ENCODE measurements at regions not wholly inside any gene's neighbourhood (a gene's known extent, or its start where the extent isn't known, plus 50 kb on each side); places are given as distances from the start of the nearest gene placed in this dataset.

GRCh38 chr6:132070356-132070755, 119.2 kb upstream of the CCN2 start:
- H3K4me3 ChIP-seq (ENCODE audit: low read length), result no peak overlapping the region
- no peak overlapping the region for H3K9ac ChIP-seq (ENCODE audit: low read depth, low read length)
- no peaks in the 10 kb centered on the region for H3K4me1 ChIP-seq (ENCODE audit: insufficient read depth, low read length)
- 100% methylated on average over 1 of the region's 1 CpG for WGBS
- H3K9me3 ChIP-seq (ENCODE audit: insufficient read depth, low read depth, low read length), result no peaks in the 10 kb centered on the region
- H3K27ac ChIP-seq (ENCODE audit: low read depth, low read length), result no peak overlapping the region
- no peaks in the 10 kb centered on the region for H3K36me3 ChIP-seq (ENCODE audit: insufficient read depth, low read length)
- no peaks in the 10 kb centered on the region for H3K27me3 ChIP-seq (ENCODE audit: insufficient read depth, low read length)

- H3K27ac ChIP-seq (ENCODE audit: low read depth, low read length), result no peak overlapping the region
- no peak overlapping the region for H3K4me3 ChIP-seq (ENCODE audit: low read length)
- H3K9me3 ChIP-seq (ENCODE audit: insufficient read depth, low read depth, low read length), result no peaks in the 10 kb centered on the region
- H3K9ac ChIP-seq (ENCODE audit: low read depth, low read length), result no peak overlapping the region
- no peaks in the 10 kb centered on the region for H3K36me3 ChIP-seq (ENCODE audit: insufficient read depth, low read length)
- no peaks in the 10 kb centered on the region for H3K27me3 ChIP-seq (ENCODE audit: insufficient read depth, low read length)
- 90% methylated on average over 2 of the region's 3 CpGs for WGBS
- H3K4me1 ChIP-seq (ENCODE audit: insufficient read depth, low read length), result no peaks in the 10 kb centered on the region
Observed at GRCh38 chr6:132068766-132069165, 117.6 kb upstream of the CCN2 start.

- Histone ChIP-seq H3K4me3 (ENCODE audit: low read length) (no peak overlapping the region), H3K27ac (ENCODE audit: low read depth, low read length) (no peak overlapping the region), H3K9ac (ENCODE audit: low read depth, low read length) (no peak overlapping the region), H3K27me3 (ENCODE audit: insufficient read depth, low read length) (no peaks in the 10 kb centered on the region), H3K9me3 (ENCODE audit: insufficient read depth, low read depth, low read length) (no peaks in the 10 kb centered on the region), H3K36me3 (ENCODE audit: insufficient read depth, low read length) (no peaks in the 10 kb centered on the region), H3K4me1 (ENCODE audit: insufficient read depth, low read length) (peaks cover 7% of the 10 kb centered on the region; the same call in 1 of the 2 replicates)
- WGBS, result 93% methylated on average over 4 of the region's 4 CpGs
Observed at GRCh38 chr6:132067286-132067685, 116.1 kb upstream of the CCN2 start.

- no peak overlapping the region for H3K9ac ChIP-seq (ENCODE audit: low read depth, low read length)
- H3K9me3 ChIP-seq (ENCODE audit: insufficient read depth, low read depth, low read length), result no peaks in the 10 kb centered on the region
- 100% methylated on average over 1 of the region's 2 CpGs for WGBS
- peaks cover 7% of the 10 kb centered on the region; the same call in 1 of the 2 replicates for H3K4me1 ChIP-seq (ENCODE audit: insufficient read depth, low read length)
- no peaks in the 10 kb centered on the region for H3K36me3 ChIP-seq (ENCODE audit: insufficient read depth, low read length)
- H3K27me3 ChIP-seq (ENCODE audit: insufficient read depth, low read length), result no peaks in the 10 kb centered on the region
- H3K4me3 ChIP-seq (ENCODE audit: low read length), result no peak overlapping the region
- H3K27ac ChIP-seq (ENCODE audit: low read depth, low read length), result no peak overlapping the region
Observed at GRCh38 chr6:132065556-132065955, 114.4 kb upstream of the CCN2 start.

- H3K27ac ChIP-seq (ENCODE audit: low read depth, low read length), result no peak overlapping the region
- H3K36me3 ChIP-seq (ENCODE audit: insufficient read depth, low read length), result no peaks in the 10 kb centered on the region
- WGBS, result 87% methylated on average over 2 of the region's 2 CpGs
- peaks cover 7% of the 10 kb centered on the region; the same call in 1 of the 2 replicates for H3K4me1 ChIP-seq (ENCODE audit: insufficient read depth, low read length)
- no peak overlapping the region for H3K9ac ChIP-seq (ENCODE audit: low read depth, low read length)
- H3K4me3 ChIP-seq (ENCODE audit: low read length), result no peak overlapping the region
- H3K27me3 ChIP-seq (ENCODE audit: insufficient read depth, low read length), result no peaks in the 10 kb centered on the region
- no peaks in the 10 kb centered on the region for H3K9me3 ChIP-seq (ENCODE audit: insufficient read depth, low read depth, low read length)
Observed at GRCh38 chr6:132063738-132064137, 112.6 kb upstream of the CCN2 start.

- H3K36me3 ChIP-seq (ENCODE audit: insufficient read depth, low read length), result no peaks in the 10 kb centered on the region
- H3K4me1 ChIP-seq (ENCODE audit: insufficient read depth, low read length), result peaks cover 7% of the 10 kb centered on the region; the same call in 1 of the 2 replicates
- 89% methylated on average over 5 of the region's 5 CpGs for WGBS
- no peak overlapping the region for H3K27ac ChIP-seq (ENCODE audit: low read depth, low read length)
- no peaks in the 10 kb centered on the region for H3K9me3 ChIP-seq (ENCODE audit: insufficient read depth, low read depth, low read length)
- no peak overlapping the region for H3K4me3 ChIP-seq (ENCODE audit: low read length)
- H3K9ac ChIP-seq (ENCODE audit: low read depth, low read length), result no peak overlapping the region
- no peaks in the 10 kb centered on the region for H3K27me3 ChIP-seq (ENCODE audit: insufficient read depth, low read length)
Observed at GRCh38 chr6:132063204-132063603, 112.0 kb upstream of the CCN2 start.

- no peak overlapping the region for H3K27ac ChIP-seq (ENCODE audit: low read depth, low read length)
Observed at GRCh38 chr6:132062626-132063025, 111.5 kb upstream of the CCN2 start.

GRCh38 chr6:132061381-132061780, 110.2 kb upstream of the CCN2 start:
- Histone ChIP-seq H3K4me3 (ENCODE audit: low read length) (no peak overlapping the region), H3K36me3 (ENCODE audit: insufficient read depth, low read length) (no peaks in the 10 kb centered on the region), H3K4me1 (ENCODE audit: insufficient read depth, low read length) (peaks cover 7% of the 10 kb centered on the region; the same call in 1 of the 2 replicates), H3K27me3 (ENCODE audit: insufficient read depth, low read length) (no peaks in the 10 kb centered on the region), H3K9me3 (ENCODE audit: insufficient read depth, low read depth, low read length) (no peaks in the 10 kb centered on the region), H3K9ac (ENCODE audit: low read depth, low read length) (no peak overlapping the region), H3K27ac (ENCODE audit: low read depth, low read length) (no peak overlapping the region)
- 71% methylated on average over 1 of the region's 1 CpG for WGBS

More at GRCh38 chr6:132062626-132063025, 111.5 kb upstream of the CCN2 start:
- no peaks in the 10 kb centered on the region for H3K27me3 ChIP-seq (ENCODE audit: insufficient read depth, low read length)
- peaks cover 7% of the 10 kb centered on the region; the same call in 1 of the 2 replicates for H3K4me1 ChIP-seq (ENCODE audit: insufficient read depth, low read length)
- no peaks in the 10 kb centered on the region for H3K36me3 ChIP-seq (ENCODE audit: insufficient read depth, low read length)
- 79% methylated on average over 3 of the region's 3 CpGs for WGBS
- no peaks in the 10 kb centered on the region for H3K9me3 ChIP-seq (ENCODE audit: insufficient read depth, low read depth, low read length)
- H3K9ac ChIP-seq (ENCODE audit: low read depth, low read length), result no peak overlapping the region
- no peak overlapping the region for H3K4me3 ChIP-seq (ENCODE audit: low read length)

- WGBS, result 91% methylated on average over 4 of the region's 4 CpGs
- Histone ChIP-seq H3K9ac (ENCODE audit: low read depth, low read length) (no peak overlapping the region), H3K36me3 (ENCODE audit: insufficient read depth, low read length) (no peaks in the 10 kb centered on the region), H3K27me3 (ENCODE audit: insufficient read depth, low read length) (no peaks in the 10 kb centered on the region), H3K9me3 (ENCODE audit: insufficient read depth, low read depth, low read length) (no peaks in the 10 kb centered on the region), H3K27ac (ENCODE audit: low read depth, low read length) (no peak overlapping the region), H3K4me1 (ENCODE audit: insufficient read depth, low read length) (peaks cover 7% of the 10 kb centered on the region; the same call in 1 of the 2 replicates), H3K4me3 (ENCODE audit: low read length) (no peak overlapping the region)
Observed at GRCh38 chr6:132060591-132060990, 109.4 kb upstream of the CCN2 start.

GRCh38 chr6:132058975-132059374, 107.8 kb upstream of the CCN2 start:
- H3K27ac ChIP-seq (ENCODE audit: low read depth, low read length), result no peak overlapping the region
- no peak overlapping the region for H3K4me3 ChIP-seq (ENCODE audit: low read length)
- no peak overlapping the region for H3K9ac ChIP-seq (ENCODE audit: low read depth, low read length)
- H3K4me1 ChIP-seq (ENCODE audit: insufficient read depth, low read length), result peaks cover 7% of the 10 kb centered on the region; the same call in 1 of the 2 replicates
- no peaks in the 10 kb centered on the region for H3K27me3 ChIP-seq (ENCODE audit: insufficient read depth, low read length)
- WGBS, result 72% methylated on average over 2 of the region's 2 CpGs
- H3K36me3 ChIP-seq (ENCODE audit: insufficient read depth, low read length), result no peaks in the 10 kb centered on the region
- H3K9me3 ChIP-seq (ENCODE audit: insufficient read depth, low read depth, low read length), result no peaks in the 10 kb centered on the region

- WGBS, result 72% methylated on average over 3 of the region's 3 CpGs
Observed at GRCh38 chr6:132054525-132054924, 103.4 kb upstream of the CCN2 start.

GRCh38 chr6:132053511-132053910, 102.3 kb upstream of the CCN2 start:
- no peaks in the 10 kb centered on the region for H3K27me3 ChIP-seq (ENCODE audit: insufficient read depth, low read length)
- no peaks in the 10 kb centered on the region for H3K36me3 ChIP-seq (ENCODE audit: insufficient read depth, low read length)
- H3K4me1 ChIP-seq (ENCODE audit: insufficient read depth, low read length), result no peaks in the 10 kb centered on the region
- WGBS, result 90% methylated on average over 2 of the region's 2 CpGs
- H3K4me3 ChIP-seq (ENCODE audit: low read length), result no peak overlapping the region
- no peak overlapping the region for H3K27ac ChIP-seq (ENCODE audit: low read depth, low read length)
- no peaks in the 10 kb centered on the region for H3K9me3 ChIP-seq (ENCODE audit: insufficient read depth, low read depth, low read length)
- no peak overlapping the region for H3K9ac ChIP-seq (ENCODE audit: low read depth, low read length)

More at GRCh38 chr6:132054525-132054924, 103.4 kb upstream of the CCN2 start:
- no peak overlapping the region for H3K9ac ChIP-seq (ENCODE audit: low read depth, low read length)
- no peaks in the 10 kb centered on the region for H3K9me3 ChIP-seq (ENCODE audit: insufficient read depth, low read depth, low read length)
- no peaks in the 10 kb centered on the region for H3K36me3 ChIP-seq (ENCODE audit: insufficient read depth, low read length)
- H3K4me1 ChIP-seq (ENCODE audit: insufficient read depth, low read length), result no peaks in the 10 kb centered on the region
- H3K4me3 ChIP-seq (ENCODE audit: low read length), result no peak overlapping the region
- no peaks in the 10 kb centered on the region for H3K27me3 ChIP-seq (ENCODE audit: insufficient read depth, low read length)
- no peak overlapping the region for H3K27ac ChIP-seq (ENCODE audit: low read depth, low read length)
